NCI-H1417 (cell line): ENCODE measurements at regions not wholly inside any gene's neighbourhood (a gene's known extent, or its start where the extent isn't known, plus 50 kb on each side); places are given as distances from the start of the nearest gene placed in this dataset.

Experiments used
- DNase-seq, 3 experiments: peaks; one replicate each; lab custom pipeline; 2025; lab: John Stamatoyannopoulos, UW

GRCh38 chr9:4435197-4435596 is 55.1 kb upstream of the SLC1A1 start:
- no peak for DNase-seq

- DNase-seq: no peak
Measured at GRCh38 chr9:4433379-4433778, 56.9 kb upstream of the SLC1A1 start.

GRCh38 chr9:4430432-4431261 is 59.6 kb upstream of the SLC1A1 start:
- no peak for DNase-seq

DNA sequence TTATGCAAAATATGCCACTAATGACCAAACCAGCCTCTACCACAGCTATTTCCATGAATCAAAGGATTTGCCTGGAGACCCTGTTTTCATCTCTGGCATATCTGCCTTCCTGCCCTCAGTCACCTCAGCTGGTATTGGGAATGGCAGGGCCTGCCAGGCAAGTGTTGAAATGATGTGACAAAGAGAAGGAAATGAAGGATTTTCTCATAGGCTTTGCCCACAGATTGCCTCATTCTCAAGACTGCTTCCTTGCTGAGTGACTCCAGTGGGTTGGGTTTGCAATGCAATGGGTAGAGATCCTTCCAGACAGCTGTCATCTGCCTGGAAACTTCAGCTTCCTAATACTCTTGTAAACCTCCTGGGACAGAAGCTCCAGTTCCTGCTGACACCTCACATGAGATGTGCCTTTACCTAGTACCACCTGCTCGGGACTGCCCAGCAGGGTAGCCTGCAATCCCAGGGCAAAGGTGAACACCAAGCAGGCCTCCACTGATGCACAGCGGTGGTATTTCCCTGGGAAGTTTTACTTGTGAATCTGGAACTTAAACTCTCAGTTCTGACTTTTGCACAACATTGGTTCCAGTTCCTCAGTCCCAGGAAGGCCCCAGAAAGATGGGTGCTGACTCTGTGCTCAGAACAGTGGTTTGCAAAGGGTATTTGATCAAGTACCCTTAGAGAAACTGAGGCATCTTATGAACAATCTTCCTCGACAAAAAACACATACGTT is 64.8 kb upstream of the SLC1A1 start:
- DNase-seq: no peak

DNA sequence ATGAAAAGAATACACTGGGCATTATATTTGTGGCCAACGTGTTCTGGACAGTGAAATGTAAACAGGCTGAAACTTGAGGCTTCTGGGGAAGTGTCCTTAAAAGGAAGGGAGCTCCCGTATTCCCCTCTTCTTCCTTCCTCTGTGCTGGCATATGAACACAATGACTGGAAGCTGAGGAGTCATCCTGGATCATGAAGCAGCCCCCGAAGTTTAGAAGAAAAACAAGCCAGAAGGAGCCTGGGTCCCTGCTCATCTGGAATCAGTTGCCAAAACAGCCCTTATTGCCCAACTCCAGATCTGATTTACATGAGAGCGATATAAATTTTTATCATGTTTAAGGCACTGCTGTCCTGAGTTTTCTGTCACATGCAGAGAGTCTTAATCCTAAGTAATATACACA is 65.4 kb upstream of the SLC1A1 start:
- DNase-seq: no peak

GRCh38 chr9:4424038-4424437 is 66.2 kb upstream of the SLC1A1 start:
- DNase-seq: no peak

GRCh38 chr9:4423207-4423610 is 67.1 kb upstream of the SLC1A1 start:
- peak in 2 of 3 experiments; percentile 25 to 43 for DNase-seq

DNA sequence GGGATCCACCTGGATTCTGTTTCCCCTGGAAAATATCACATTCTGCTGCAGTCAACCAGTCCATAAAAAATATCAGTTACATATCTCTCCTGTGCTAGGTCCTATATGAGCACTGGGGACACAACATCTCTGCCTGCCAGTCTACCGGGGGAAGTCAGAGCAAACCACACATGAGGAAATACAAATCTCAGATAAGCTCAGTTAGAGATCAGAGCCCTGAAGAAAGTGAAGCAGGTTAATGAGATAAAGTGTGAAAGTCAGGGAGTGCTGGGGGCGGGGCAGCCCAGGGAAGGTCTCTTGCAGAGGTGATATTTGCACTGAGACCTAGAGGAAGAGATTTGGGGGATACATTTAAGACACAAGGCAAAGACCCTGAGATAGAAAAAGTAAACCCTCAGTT is 67.8 kb upstream of the SLC1A1 start:
- DNase-seq: peak in 1 of 3 experiments; percentile 7

GRCh38 chr9:4421847-4422246 is 68.4 kb upstream of the SLC1A1 start:
- DNase-seq: peak in 1 of 3 experiments; percentile 7

GRCh38 chr9:4420351-4420750 is 69.9 kb upstream of the SLC1A1 start:
- DNase-seq: no peak

DNA sequence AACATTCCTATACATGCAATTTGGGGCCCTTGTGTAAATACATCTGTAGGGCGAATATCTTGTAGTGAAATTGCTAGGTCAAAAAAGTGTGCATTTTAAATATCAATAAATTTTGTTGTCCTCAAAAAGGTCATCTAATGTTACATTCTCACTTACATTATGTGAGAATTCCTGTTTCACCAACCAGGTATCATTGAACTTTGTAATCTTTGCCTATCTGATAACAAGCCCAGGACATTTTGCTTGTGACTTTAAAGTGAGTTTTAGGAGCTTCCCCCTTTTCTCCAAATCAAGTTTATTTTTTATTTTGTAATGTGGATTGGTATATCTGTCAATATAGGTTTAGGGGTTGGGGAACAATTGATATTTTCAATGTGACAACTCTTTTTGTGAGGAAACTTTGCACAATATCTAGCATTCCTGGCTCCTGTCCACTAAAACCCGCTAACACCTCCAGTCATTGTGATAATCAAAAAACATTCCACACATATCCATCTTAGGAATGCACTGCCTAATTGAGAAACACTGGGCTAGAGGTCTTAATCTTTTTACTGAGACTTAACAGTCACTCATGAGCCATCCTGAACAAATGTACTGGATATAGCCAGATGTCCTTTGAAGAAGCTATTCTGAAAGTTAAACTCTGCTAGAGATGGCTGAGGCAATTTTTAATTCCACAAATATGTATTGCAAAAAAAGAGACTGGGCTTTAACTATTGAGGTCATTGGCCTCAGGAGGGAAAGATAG is 72.5 kb upstream of the SLC1A1 start:
- no peak for DNase-seq

DNA sequence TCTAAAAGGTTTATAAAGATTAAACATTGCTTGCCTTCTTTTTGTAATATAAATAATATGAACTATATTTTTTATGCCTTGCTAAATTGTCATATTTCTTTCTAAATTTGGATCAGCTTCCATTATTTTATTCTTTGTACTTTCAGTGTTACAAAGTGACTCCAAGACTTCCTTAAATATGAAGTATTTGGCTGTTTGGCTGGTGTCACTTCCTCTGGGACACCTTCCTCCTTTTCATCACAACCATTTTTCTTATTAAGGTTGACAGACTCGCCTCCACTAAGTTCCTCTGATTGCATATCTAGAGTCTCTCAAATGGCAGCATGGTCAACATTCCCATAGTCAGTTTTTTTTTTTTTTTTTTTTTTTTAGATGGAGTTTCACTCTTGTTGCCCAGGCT is 73.8 kb upstream of the SLC1A1 start:
- DNase-seq: no peak

- DNase-seq: no peak
Measured at GRCh38 chr9:4415281-4415680, 75.0 kb upstream of the SLC1A1 start.

DNA sequence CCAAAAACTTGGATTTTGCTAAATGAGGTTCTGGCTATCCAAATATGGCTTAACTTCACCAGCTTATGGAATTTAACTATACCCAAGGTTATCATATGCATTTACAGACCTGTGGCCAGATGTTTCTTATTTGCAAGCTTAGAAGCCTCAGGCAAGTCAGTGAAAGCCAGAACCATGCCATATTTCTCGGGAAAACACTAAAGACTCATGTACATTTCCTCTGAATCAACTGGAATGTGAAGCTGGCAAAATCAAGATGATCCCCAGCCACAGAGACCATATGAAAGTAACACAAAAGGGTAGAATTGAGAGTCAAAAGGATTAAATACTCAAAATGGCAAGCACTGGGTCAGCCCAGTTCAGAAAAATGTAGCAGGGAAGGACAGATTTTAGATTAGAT is 76.4 kb upstream of the SLC1A1 start:
- DNase-seq: no peak

DNA sequence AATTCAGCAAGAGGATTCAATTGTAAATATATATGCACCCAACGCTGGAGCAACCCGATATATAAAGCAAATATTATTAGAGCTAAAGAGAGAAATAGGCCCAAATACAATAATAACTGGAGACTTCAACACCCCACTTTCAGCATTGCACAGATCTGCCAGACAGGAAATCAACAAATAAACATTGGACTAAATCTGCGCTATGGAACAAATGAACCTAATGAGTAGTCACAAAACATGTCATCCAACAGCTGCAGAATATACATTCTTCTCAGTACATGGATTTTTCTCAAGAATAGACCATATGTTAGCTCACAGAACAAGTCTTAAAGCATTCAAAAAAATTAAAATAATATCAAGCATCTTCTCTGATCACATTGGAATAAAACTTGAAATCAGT is 86.1 kb upstream of the SLC1A1 start:
- DNase-seq: no peak

DNA sequence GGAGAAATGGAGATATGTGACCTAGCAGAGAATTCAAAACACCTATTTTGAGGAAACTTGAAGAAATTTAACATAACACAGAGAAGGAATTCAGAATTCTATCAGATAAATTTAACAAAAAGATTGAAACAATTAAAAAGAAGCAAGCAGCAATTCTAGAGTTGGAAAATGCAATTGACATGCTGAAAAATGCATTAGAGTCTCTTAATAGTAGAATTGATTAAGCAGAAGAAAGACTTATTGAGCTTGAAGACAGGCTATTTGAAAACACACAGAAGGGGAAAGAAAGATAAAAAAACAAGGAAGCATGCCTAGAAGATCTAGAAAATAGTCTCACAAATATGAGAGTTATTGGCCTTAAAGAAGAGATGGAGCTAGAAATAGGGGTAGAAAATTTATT is 87.8 kb upstream of the SLC1A1 start:
- no peak for DNase-seq

- no peak for DNase-seq
Measured at GRCh38 chr9:4400731-4401130, 89.5 kb upstream of the SLC1A1 start.

GRCh38 chr9:4397917-4398316 is 92.4 kb upstream of the SLC1A1 start:
- no peak for DNase-seq

- DNase-seq: no peak
Measured at GRCh38 chr9:4393806-4394523, 94.1 kb upstream of the GLIS3 start.

GRCh38 chr9:4389755-4390154 is 89.9 kb upstream of the GLIS3 start:
- no peak for DNase-seq

DNA sequence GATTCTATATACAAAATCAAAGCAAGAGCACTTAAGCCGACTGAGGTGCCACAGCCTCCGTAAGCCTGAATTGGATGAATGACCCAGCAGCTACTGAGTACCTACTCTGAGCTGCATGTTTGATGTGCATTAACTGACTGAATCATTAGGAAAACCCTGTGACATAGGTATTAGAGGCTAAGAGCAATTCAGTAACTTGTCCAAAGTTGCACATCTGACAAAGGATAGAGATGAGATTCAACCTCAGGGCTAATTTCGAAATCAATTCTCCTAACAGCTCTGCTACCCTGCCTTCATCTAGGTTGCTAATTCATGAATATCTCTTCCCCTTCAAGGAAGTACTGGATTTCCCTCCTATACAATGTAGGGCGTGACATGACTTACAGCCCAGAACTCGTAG is 89.1 kb upstream of the GLIS3 start:
- DNase-seq: no peak

GRCh38 chr9:4386819-4387218 is 87.0 kb upstream of the GLIS3 start:
- no peak for DNase-seq
